ENCODE measurements at regions not wholly inside any gene's neighbourhood (a gene's known extent, or its start where the extent isn't known, plus 50 kb on each side); places are given as distances from the start of the nearest gene placed in this dataset.

- no peak for TF ChIP-seq CTCF (IDR thresholded peaks at IDR 0.05)
- no peak for TF ChIP-seq EP300 (IDR thresholded peaks at IDR 0.05)
These were observed 344.7 kb downstream of the PCDH10 start for GRCh38 chr4:133493776-133494175.

Measured in ovary (tissue), 3 donors.